ENCODE measurements at regions not wholly inside any gene's neighbourhood (a gene's known extent, or its start where the extent isn't known, plus 50 kb on each side); places are given as distances from the start of the nearest gene placed in this dataset.

DNA sequence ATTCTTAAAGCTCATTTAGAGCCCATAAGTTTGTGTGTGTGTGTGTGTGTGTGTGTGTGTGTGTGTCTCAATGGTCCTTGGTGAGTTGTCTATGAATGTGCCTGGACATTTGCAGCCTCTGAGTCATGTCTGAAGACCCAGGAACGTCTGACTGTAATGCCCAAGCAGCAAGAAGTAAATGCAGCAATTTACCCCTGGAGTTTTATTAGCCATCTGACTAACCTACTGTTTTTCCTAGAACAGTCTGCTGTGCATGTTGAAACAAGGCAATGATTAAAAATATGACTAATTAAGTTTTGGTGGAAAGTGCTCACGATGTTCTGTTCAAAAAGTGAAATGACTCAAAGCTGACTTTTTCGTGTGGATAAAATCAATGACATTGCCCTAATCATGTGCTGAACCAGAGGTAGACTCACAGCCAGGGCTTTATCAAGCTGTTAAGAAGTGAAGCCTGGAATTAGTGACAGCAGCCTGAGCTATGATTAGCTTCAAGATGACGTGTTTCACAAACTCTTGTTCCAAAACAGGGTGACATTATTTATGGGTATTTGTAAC is 201.6 kb downstream of the CPE start:
- DNase-seq (ENCODE audit: low read depth), result peak; percentile 99
- no peak overlapping the region for H3K4me3 ChIP-seq (ENCODE audit: low read depth, low read length)
- no peak for TF ChIP-seq CTCF (conservative IDR thresholded peaks at IDR 0.05; ENCODE audit: low read depth, low read length)

- DNase-seq (ENCODE audit: low read depth), result no peak
- TF ChIP-seq CTCF (conservative IDR thresholded peaks at IDR 0.05; ENCODE audit: low read depth, low read length), result no peak
- no peak overlapping the region for H3K4me3 ChIP-seq (ENCODE audit: low read depth, low read length)
These were observed 204.5 kb downstream of the CPE start for GRCh38 chr4:165583341-165583740.

GRCh38 chr4:165584916-165585315 is 206.1 kb downstream of the CPE start:
- no peak overlapping the region for H3K4me3 ChIP-seq (ENCODE audit: low read depth, low read length)
- no peak for TF ChIP-seq CTCF (conservative IDR thresholded peaks at IDR 0.05; ENCODE audit: low read depth, low read length)
- no peak for DNase-seq (ENCODE audit: low read depth)

DNA sequence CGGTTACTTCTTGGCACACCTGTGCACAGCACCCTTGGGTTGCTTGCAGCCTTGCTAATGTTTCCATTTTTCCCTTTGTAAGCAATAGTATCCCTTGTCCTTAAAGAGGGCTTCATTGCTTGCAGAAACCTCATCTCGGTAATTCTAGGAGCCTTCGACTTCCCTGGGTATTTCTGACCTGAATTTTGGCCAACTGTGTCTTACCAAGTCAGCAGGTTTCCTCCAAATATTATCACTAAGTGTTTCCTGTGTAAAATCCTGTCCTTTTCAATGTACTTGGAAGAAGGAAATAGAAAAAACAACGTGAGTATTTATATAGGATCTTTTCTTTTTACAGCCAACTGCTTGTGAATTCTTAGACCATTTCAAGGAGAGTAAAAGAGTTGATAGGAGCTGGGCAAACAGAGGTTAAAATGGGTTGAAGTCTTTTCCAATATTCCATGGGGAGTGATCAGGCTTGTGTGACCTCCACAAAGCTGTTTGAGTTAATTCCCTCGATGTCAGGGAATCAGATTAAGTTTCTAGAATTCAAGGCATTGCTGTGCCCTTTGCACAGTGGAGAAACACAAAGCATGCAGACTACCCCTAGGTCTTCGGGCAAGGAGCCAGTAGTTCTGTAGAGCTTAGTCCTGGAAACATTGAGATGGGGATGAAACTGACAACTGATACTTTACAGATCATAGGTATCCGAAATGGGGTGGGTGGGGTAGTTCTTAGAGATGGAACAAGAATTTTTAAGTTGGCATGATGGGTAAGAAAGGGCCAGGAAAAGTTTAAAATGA is 209.9 kb downstream of the CPE start:
- DNase-seq (ENCODE audit: low read depth), result no peak
- TF ChIP-seq CTCF (conservative IDR thresholded peaks at IDR 0.05; ENCODE audit: low read depth, low read length), result no peak
- no peak overlapping the region for H3K4me3 ChIP-seq (ENCODE audit: low read depth, low read length)

DNA sequence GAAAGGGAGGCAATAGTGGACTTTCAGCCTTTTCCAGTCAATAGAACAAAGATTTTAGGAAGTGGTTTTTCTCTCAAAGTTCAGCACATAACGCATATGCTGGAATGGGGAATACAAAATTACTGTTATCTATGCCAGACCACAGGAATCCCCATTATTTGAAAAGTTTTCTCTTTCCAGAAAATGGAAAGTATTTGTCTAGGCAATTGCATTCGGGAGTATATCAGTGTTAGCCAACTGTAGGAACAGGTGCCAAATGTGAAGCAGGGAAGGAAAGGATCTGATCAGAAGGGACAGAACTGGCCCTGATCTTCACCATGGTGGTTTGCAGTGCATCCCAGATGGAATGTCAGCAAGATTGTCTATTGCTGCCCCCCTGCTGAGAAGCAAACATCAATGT is 213.6 kb downstream of the CPE start:
- DNase-seq (ENCODE audit: low read depth), result no peak
- no peak overlapping the region for H3K4me3 ChIP-seq (ENCODE audit: low read depth, low read length)
- TF ChIP-seq CTCF (conservative IDR thresholded peaks at IDR 0.05; ENCODE audit: low read depth, low read length), result no peak

DNA sequence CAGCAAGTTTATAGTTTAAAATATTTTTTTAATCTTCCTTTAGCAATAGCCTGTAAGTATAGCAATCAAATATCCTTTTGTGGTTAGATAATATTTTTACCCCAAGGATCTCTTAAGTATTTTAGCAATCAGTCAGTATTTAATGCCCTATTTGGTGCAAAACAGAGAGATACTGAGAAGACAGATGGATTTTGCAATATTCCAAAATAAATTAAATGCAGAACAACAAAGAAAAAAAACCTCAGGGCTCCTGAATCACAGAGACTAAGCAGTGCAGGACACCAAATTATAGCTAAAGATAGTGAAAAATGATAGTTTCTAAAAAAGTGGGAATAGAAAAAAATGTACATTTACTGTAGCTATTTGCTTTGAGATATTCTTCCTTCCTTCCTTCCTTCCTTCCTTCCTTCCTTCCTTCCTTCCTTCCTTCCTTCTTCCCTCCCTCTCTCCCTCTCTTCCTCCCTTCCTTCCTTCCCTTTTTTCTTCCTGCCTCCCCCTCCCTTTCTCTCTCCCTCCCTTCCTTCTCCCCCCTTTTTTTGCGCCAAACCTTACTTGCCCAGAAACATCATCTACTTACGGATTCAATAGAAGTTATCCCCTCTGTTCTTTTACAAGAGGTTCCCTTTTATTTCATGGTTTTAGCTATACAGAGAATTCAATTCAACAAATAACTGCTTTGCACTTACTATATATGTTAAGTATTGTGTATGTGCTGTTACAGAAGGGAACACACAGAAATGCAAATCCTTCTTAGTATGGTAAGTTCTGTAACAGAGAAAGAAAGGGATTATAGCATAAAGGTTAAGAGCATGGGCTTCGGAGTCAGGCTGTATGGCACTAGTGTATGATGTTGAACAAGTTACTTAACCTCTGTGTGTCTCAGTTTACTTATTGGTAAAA is 219.0 kb downstream of the CPE start:
- H3K4me3 ChIP-seq (ENCODE audit: low read depth, low read length), result no peak overlapping the region
- no peak for DNase-seq (ENCODE audit: low read depth)
- no peak for TF ChIP-seq CTCF (conservative IDR thresholded peaks at IDR 0.05; ENCODE audit: low read depth, low read length)
